DND-41 (cell line): ENCODE measurements at regions not wholly inside any gene's neighbourhood (a gene's known extent, or its start where the extent isn't known, plus 50 kb on each side); places are given as distances from the start of the nearest gene placed in this dataset.

Experiments
- ATAC-seq: fragments of 200-7000 bp; cut with Tn5 transposase; 3 replicates; pipeline ENCODE4 v1.9.1; 2021; ENCODE audit warnings: low read depth; ENCODE audit not compliant: insufficient read depth
- DNase-seq: peaks from one replicate; pipeline ENCODE4 v3.0.0-alpha.2; 2020
- H2AFZ ChIP-seq: 2 replicates; pipeline ENCODE4 v1.6.0; 2012; ENCODE audit warnings: low read depth, low read length
- H3K27ac ChIP-seq: 2 replicates; pipeline ENCODE4 v1.5.1; 2012; ENCODE audit warnings: low read length, inconsistent platforms
- H3K27me3 ChIP-seq: fragments of 200-600 bp; sonication (generic); 2 replicates; pipeline ENCODE4 v1.6.0; 2012; ENCODE audit warnings: low read length, mild to moderate bottlenecking, inconsistent platforms; ENCODE audit not compliant: insufficient read depth, poor library complexity
- H3K36me3 ChIP-seq: 2 replicates; pipeline ENCODE4 v1.5.1; 2012; ENCODE audit warnings: low read length, inconsistent platforms; ENCODE audit not compliant: insufficient read depth
- H3K4me1 ChIP-seq: 2 replicates; pipeline ENCODE4 v1.5.1; 2012; ENCODE audit warnings: mild to moderate bottlenecking, low read length; ENCODE audit not compliant: insufficient read depth
- H3K4me2 ChIP-seq: 2 replicates; pipeline ENCODE4 v1.6.0; 2012; ENCODE audit warnings: mild to moderate bottlenecking, moderate library complexity, low read length, inconsistent platforms; ENCODE audit not compliant: insufficient read depth
- H3K4me3 ChIP-seq, 2 experiments: fragments of 200-600 bp in 1 of 2; shearing (Covaris generic) in 1 of 2; 2 replicates each; pipeline ENCODE4 v1.5.1; 2012 to 2016; ENCODE audit warnings: inconsistent platforms in 2 of 2, low read length in 2 of 2, mild to moderate bottlenecking in 2 of 2, low read depth in 1 of 2, moderate library complexity in 1 of 2
- H3K79me2 ChIP-seq: 2 replicates; pipeline ENCODE4 v1.6.0; 2012; ENCODE audit warnings: low read length, inconsistent platforms; ENCODE audit not compliant: insufficient read depth
- H3K9ac ChIP-seq: 2 replicates; pipeline ENCODE4 v1.6.0; 2012; ENCODE audit warnings: low read depth, mild to moderate bottlenecking, inconsistent platforms, low read length, moderate library complexity
- H3K9me3 ChIP-seq: 2 replicates; pipeline ENCODE4 v1.5.1; 2012; ENCODE audit warnings: low read length, moderate library complexity, mild to moderate bottlenecking, inconsistent platforms; ENCODE audit not compliant: insufficient read depth, severe bottlenecking
- H4K20me1 ChIP-seq: 2 replicates; pipeline ENCODE4 v1.6.0; 2012; ENCODE audit warnings: low read length; ENCODE audit not compliant: insufficient read depth
- CTCF ChIP-seq: IDR thresholded peaks from 2 replicates; pipeline ENCODE4 v1.5.1; 2012; ENCODE audit warnings: borderline replicate concordance, low read length, moderate library complexity, mild to moderate bottlenecking; ENCODE audit not compliant: poor library complexity, severe bottlenecking; ENCODE audit errors: extremely low read depth
- EZH2 ChIP-seq: IDR thresholded peaks from 3 replicates; pipeline ENCODE4 v1.6.1; 2012; ENCODE audit warnings: borderline replicate concordance, low read depth, mild to moderate bottlenecking, moderate library complexity, low read length, inconsistent platforms; ENCODE audit not compliant: severe bottlenecking

GRCh38 chr1:36733748-36734147 is 251.0 kb upstream of the CSF3R start:
- Histone ChIP-seq H3K27ac (no peak overlapping the region), H3K4me2 (no peak overlapping the region), H3K4me3 (no peak overlapping the region), H3K4me1 (no peaks in the 10 kb centered on the region), H3K27me3 (peaks cover 13% of the 10 kb centered on the region), H3K9me3 (no peaks in the 10 kb centered on the region), H3K36me3 (no peaks in the 10 kb centered on the region), H2AFZ (no peak overlapping the region), H3K79me2 (no peaks in the 10 kb centered on the region), H4K20me1 (peaks cover 2% of the 10 kb centered on the region), H3K9ac (no peak overlapping the region)
- ATAC-seq: no peak
- TF ChIP-seq CTCF: no peak
- TF ChIP-seq EZH2: no peak
- DNase-seq: no peak

- DNase-seq (no peak), ATAC-seq (no peak)
- no peak overlapping the region for H3K4me2 ChIP-seq
- H3K27ac ChIP-seq: no peak overlapping the region
- H3K27me3 ChIP-seq: peaks cover 10% of the 10 kb centered on the region
- H3K4me3 ChIP-seq: no peak overlapping the region
- H3K36me3 ChIP-seq: no peaks in the 10 kb centered on the region
- H3K79me2 ChIP-seq: no peaks in the 10 kb centered on the region
- no peak overlapping the region for H2AFZ ChIP-seq
- no peak overlapping the region for H3K9ac ChIP-seq
- H3K9me3 ChIP-seq: no peaks in the 10 kb centered on the region
- TF ChIP-seq EZH2 (no peak), CTCF (no peak)
- H3K4me1 ChIP-seq: no peaks in the 10 kb centered on the region
- H4K20me1 ChIP-seq: peaks cover 2% of the 10 kb centered on the region; the same call in 1 of the 2 replicates
Observed at GRCh38 chr1:36732015-36732356, 249.3 kb upstream of the CSF3R start.

GRCh38 chr1:36731226-36732014 is 248.7 kb upstream of the CSF3R start:
- H3K9me3 ChIP-seq: no peaks in the 10 kb centered on the region
- H3K4me1 ChIP-seq: no peaks in the 10 kb centered on the region
- H3K27ac ChIP-seq: no peak overlapping the region
- H2AFZ ChIP-seq: no peak overlapping the region
- no peak overlapping the region for H3K4me2 ChIP-seq
- no peaks in the 10 kb centered on the region for H3K36me3 ChIP-seq
- H3K4me3 ChIP-seq: no peak overlapping the region
- no peak for DNase-seq
- H3K27me3 ChIP-seq: peaks cover 6% of the 10 kb centered on the region
- ATAC-seq: no peak
- H3K79me2 ChIP-seq: no peaks in the 10 kb centered on the region
- H4K20me1 ChIP-seq: peaks cover 2% of the 10 kb centered on the region; the same call in 1 of the 2 replicates
- TF ChIP-seq CTCF (peak; percentile 29), EZH2 (no peak)
- no peak overlapping the region for H3K9ac ChIP-seq
